PC-9 (cell line): ENCODE measurements at regions not wholly inside any gene's neighbourhood (a gene's known extent, or its start where the extent isn't known, plus 50 kb on each side); places are given as distances from the start of the nearest gene placed in this dataset.
"Not testable (repeated sequence)": the region's sequence is repeated elsewhere in the genome, so short reads cannot be mapped to it uniquely, and the experiment has no call there.

Experiments used
- BruUV-seq: library from RNA; stranded (reverse); fragments of 400-500 nt; replicated peaks from 2 replicates; lab custom pipeline; 2021; lab: Mats Ljungman, UMichigan
- CTCF ChIA-PET: fragments of 300-600 bp; sonication (Branson Sonifier 250); formaldehyde crosslinking; loops from one replicate; lab custom pipeline; 2022; ENCODE audit warnings: antibody characterized with exemption; lab: Charles Lee
- POLR2A ChIA-PET: fragments of 300-600 bp; sonication (Branson Sonifier 250); formaldehyde crosslinking; loops from one replicate; lab custom pipeline; 2022; ENCODE audit warnings: antibody characterized with exemption; ENCODE audit not compliant: unreplicated experiment; lab: Charles Lee
- DNase-seq, 2 experiments: peaks; one replicate each; pipeline versions ENCODE4 v3.0.0 to v3.0.0-alpha.2; 2015 to 2022; ENCODE audit warnings: mixed read lengths in 1 of 2
- H2AFZ ChIP-seq: fragments of 200-600 bp; sonication (generic); 2 replicates; pipeline ENCODE4 v1.8.1; 2017; ENCODE audit warnings: antibody characterized with exemption
- H3F3A ChIP-seq: fragments of 200-600 bp; sonication (generic); 2 replicates; pipeline ENCODE4 v1.8.1; 2017; ENCODE audit warnings: antibody characterized with exemption, mild to moderate bottlenecking, low read depth; ENCODE audit not compliant: insufficient read depth
- H3K27ac ChIP-seq: fragments of 200-600 bp; sonication (generic); 2 replicates; pipeline ENCODE4 v1.6.1; 2016; ENCODE audit warnings: mixed run types
- H3K27me3 ChIP-seq: fragments of 200-600 bp; sonication (generic); 2 replicates; pipeline ENCODE4 v1.6.1; 2016; ENCODE audit warnings: low read depth, mixed run types; ENCODE audit not compliant: insufficient read depth
- H3K36me3 ChIP-seq: fragments of 200-600 bp; sonication (generic); 2 replicates; pipeline ENCODE4 v1.6.1; 2016; ENCODE audit warnings: low read depth, mixed run types
- H3K4me1 ChIP-seq: fragments of 200-600 bp; sonication (generic); replicated peaks from 2 replicates; pipeline ENCODE4 v1.6.1; 2016; ENCODE audit warnings: mixed run types; ENCODE audit not compliant: insufficient read depth
- H3K4me2 ChIP-seq: fragments of 200-600 bp; sonication (generic); 2 replicates; pipeline ENCODE4 v1.6.1; 2017; ENCODE audit warnings: mixed run types
- H3K4me3 ChIP-seq: fragments of 200-600 bp; sonication (generic); 2 replicates; pipeline ENCODE4 v1.6.1; 2016; ENCODE audit warnings: mixed run types
- H3K79me2 ChIP-seq: fragments of 200-600 bp; sonication (generic); 2 replicates; pipeline ENCODE4 v1.6.1; 2017; ENCODE audit warnings: low read depth, mixed run types
- H3K9me2 ChIP-seq: fragments of 200-600 bp; sonication (generic); 2 replicates; pipeline ENCODE4 v1.8.1; 2017; ENCODE audit warnings: mild to moderate bottlenecking; ENCODE audit not compliant: insufficient read depth
- H3K9me3 ChIP-seq: fragments of 200-600 bp; sonication (generic); 2 replicates; pipeline ENCODE4 v1.8.1; 2016; ENCODE audit warnings: low read depth; ENCODE audit not compliant: insufficient read depth
- H4K20me1 ChIP-seq: fragments of 200-600 bp; sonication (generic); 2 replicates; pipeline ENCODE4 v1.8.1; 2017; ENCODE audit not compliant: insufficient read depth
- intact Hi-C: fragments of 100-400 bp; cut with micrococcal nuclease; formaldehyde crosslinking; loops from one replicate; pipeline ENCODE4 v1.10.0; 2022; ENCODE audit not compliant: unreplicated experiment

DNA sequence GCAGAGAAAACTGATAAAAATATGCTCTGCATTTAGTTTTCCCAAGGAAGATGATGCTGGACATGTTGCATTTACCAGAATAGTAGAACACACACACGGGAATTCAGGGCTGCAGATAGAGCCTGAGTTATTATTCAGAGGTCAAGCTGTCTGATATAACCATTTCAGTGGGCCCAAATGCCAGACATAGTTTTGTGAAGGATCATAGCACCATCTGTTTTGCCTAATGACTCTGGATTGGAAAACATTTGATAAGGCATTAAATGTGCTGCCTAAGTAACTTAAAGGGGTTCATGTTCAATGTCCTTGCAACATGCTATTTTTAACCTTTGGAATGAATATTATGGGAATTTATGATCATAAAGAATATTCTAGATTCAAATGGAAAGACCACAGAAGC is 666.2 kb downstream of the PRIM2 start:
- H3K79me2 ChIP-seq, H4K20me1 ChIP-seq, H3K9me2 ChIP-seq, H3F3A ChIP-seq, H3K4me2 ChIP-seq, POLR2A ChIA-PET, intact Hi-C loops, DNase-seq, H3K36me3 ChIP-seq, H3K4me3 ChIP-seq, H3K27ac ChIP-seq, H2AFZ ChIP-seq, CTCF ChIA-PET, BruUV-seq, H3K4me1 ChIP-seq, H3K9me3 ChIP-seq, H3K27me3 ChIP-seq: not testable (repeated sequence)

DNA sequence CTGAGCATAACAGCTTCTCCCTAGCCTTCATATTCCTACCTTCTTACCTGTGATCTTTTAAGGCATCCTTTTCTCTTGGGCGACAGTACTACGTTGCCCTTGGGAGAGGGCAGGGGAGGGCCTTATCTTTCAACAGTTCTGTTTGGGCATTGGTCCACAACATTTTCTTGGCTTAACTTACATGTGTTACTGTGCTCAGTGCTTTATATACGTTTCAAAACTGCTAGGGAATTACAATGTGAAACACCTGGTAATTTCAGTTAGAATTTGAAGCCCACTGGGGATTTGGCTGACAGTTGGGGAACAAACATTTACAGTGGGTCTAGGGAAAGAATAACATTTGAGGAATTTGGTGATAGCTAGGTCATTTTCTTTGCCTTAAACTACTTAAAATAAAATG is 667.1 kb downstream of the PRIM2 start:
- intact Hi-C loops, BruUV-seq, H4K20me1 ChIP-seq, H3K79me2 ChIP-seq, H3K4me3 ChIP-seq, POLR2A ChIA-PET, H3K9me3 ChIP-seq, H3K27ac ChIP-seq, CTCF ChIA-PET, H3K27me3 ChIP-seq, H3K4me2 ChIP-seq, H3K9me2 ChIP-seq, DNase-seq, H3K36me3 ChIP-seq, H3F3A ChIP-seq, H3K4me1 ChIP-seq, H2AFZ ChIP-seq: not testable (repeated sequence)

DNA sequence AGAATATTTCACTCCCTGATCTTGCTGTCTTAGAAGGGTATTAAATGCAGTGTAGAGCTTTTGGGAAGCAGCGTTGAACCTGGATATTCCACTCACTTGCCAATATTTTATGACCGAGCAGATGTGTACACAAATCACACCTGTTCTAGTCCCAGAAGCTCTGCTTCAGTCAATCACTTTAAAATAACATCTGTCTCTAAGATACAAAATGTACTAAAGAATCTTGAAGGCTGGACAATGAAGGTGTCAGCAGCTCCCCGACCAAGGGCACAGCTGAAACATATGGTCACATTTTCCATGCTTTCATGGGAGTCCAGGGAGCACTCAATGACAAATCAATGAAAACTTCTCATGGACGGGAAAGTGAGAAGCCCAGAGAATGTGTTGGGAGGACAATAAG is 668.3 kb downstream of the PRIM2 start:
- POLR2A ChIA-PET, H3K9me2 ChIP-seq, DNase-seq, H3K4me2 ChIP-seq, H3K27me3 ChIP-seq, CTCF ChIA-PET, intact Hi-C loops, H3K4me1 ChIP-seq, H3K79me2 ChIP-seq, H3K4me3 ChIP-seq, BruUV-seq, H3K27ac ChIP-seq, H3K36me3 ChIP-seq, H4K20me1 ChIP-seq, H3F3A ChIP-seq, H3K9me3 ChIP-seq, H2AFZ ChIP-seq: not testable (repeated sequence)

DNA sequence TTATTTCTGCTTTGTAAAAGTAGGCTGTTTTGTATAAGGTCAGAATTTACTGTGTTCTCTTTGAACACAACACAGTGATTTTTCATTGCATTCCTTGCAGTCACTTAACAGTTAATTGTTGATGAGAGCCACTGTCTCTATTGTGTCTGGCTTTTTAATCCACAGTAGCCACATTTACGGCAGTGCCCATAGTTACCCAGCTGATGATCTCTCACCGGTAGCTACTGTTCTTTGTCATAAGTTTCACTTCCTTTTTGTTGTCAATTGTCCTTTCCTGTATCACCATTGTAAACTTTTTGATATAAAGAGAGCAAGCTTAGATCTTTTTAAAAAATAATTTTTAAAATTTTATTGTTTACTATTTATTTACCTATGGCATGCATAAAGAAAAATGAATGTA is 669.2 kb downstream of the PRIM2 start:
- H3K36me3 ChIP-seq, H3K9me2 ChIP-seq, H3K27ac ChIP-seq, DNase-seq, H3K9me3 ChIP-seq, H4K20me1 ChIP-seq, H3K27me3 ChIP-seq, H3K4me3 ChIP-seq, H3K4me2 ChIP-seq, H2AFZ ChIP-seq, CTCF ChIA-PET, BruUV-seq, H3F3A ChIP-seq, intact Hi-C loops, POLR2A ChIA-PET, H3K4me1 ChIP-seq, H3K79me2 ChIP-seq: not testable (repeated sequence)

DNA sequence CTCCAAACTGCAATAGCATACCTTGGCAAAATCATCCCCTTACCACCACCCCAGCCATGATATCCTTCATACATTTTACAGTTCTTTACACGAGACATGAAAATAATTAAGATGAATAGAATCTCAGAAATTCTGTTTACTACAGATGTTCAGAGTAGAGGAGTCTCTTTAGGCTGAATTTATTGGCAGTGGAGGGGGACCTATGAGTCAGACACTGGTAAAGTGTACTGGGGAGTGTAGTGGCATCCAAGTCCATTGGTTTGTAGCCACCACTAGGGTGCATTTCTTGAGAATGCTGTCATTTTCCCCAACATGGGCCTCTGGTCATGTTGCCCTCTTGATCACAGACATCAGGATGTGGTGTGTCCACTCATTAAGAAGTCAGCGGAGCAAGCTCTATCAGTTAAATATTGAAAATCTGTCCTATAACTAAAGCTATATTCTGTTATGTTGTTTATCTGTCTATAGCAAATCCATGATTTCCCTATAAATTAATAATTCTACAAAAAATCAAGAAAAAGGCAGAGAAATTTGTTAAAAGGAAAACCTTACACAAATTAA is 672.2 kb downstream of the PRIM2 start:
- DNase-seq, H3K4me3 ChIP-seq, BruUV-seq, H3K4me1 ChIP-seq, H3K79me2 ChIP-seq, H3F3A ChIP-seq, H3K27me3 ChIP-seq, CTCF ChIA-PET, H3K9me2 ChIP-seq, H3K27ac ChIP-seq, H3K36me3 ChIP-seq, POLR2A ChIA-PET, intact Hi-C loops, H3K9me3 ChIP-seq, H2AFZ ChIP-seq, H4K20me1 ChIP-seq, H3K4me2 ChIP-seq: not testable (repeated sequence)

DNA sequence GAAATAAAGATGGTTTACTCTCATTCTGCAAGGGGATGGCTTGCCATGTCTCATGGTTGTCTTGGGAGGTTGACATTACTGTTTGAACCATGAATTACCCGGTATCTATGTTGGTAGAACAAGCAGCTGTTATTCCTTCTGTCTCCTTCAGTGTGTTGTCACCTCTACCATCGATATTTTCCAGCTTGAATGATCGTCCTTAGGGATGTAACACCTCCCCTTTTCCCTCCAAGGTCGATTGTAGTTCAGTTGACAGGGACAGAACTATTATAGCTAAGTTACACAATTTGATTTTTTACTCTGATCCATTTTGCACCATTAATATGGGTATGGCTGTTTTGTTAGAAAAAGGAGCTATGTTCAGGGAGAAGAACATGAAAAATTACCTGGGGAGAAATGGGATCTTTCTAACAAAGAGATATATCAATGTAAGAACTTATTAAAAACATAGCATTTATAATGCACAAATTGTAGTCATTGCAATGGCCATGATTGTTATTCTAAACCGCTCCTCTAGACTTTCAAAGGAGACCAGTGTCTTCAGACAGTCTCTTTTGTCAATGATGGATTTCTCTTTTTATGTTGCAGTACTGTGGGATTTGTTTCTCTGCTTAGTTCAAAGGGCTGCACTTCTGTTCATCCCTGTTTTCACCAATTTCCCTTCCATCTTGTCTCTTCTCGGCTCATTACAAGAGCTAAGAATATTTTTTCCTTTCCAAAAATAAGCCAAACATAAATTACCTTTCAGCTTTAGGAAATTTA is 681.6 kb downstream of the PRIM2 start:
- H3K4me1 ChIP-seq, H3K4me2 ChIP-seq, H3K9me3 ChIP-seq, BruUV-seq, H3K4me3 ChIP-seq, CTCF ChIA-PET, H3K9me2 ChIP-seq, H3K27ac ChIP-seq, H3F3A ChIP-seq, intact Hi-C loops, POLR2A ChIA-PET, H2AFZ ChIP-seq, H3K79me2 ChIP-seq, DNase-seq, H3K36me3 ChIP-seq, H3K27me3 ChIP-seq, H4K20me1 ChIP-seq: not testable (repeated sequence)

DNA sequence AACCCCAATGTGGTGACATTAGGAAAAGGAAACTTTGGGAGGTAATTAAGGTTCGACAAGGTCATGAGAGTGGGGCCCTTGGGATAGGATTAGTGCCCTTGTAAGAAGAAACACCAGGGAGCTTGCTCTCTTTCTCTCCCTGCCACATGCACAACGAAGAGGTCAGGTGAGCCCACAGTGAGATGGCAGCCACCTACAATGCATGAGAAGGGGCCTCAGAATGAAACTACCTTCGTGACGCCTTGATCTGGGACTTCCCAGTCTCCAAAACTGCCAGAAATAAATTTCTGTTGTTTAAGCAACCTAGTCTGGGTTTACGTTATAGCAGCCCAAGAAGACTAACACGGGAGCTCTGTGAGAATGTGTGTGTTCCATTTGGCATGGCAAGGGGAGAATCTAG is 682.8 kb downstream of the PRIM2 start:
- BruUV-seq, intact Hi-C loops, H3K4me2 ChIP-seq, POLR2A ChIA-PET, H3K4me1 ChIP-seq, H3K4me3 ChIP-seq, H3K79me2 ChIP-seq, H4K20me1 ChIP-seq, H3K36me3 ChIP-seq, H3K27ac ChIP-seq, H3K9me3 ChIP-seq, DNase-seq, CTCF ChIA-PET, H3K9me2 ChIP-seq, H3F3A ChIP-seq, H3K27me3 ChIP-seq, H2AFZ ChIP-seq: not testable (repeated sequence)
